Endothelial cell of umbilical vein (primary cell): ENCODE measurements at regions not wholly inside any gene's neighbourhood (a gene's known extent, or its start where the extent isn't known, plus 50 kb on each side); places are given as distances from the start of the nearest gene placed in this dataset.

Experiments used
- BruUV-seq: library from RNA; stranded (reverse); fragments of 400-500 nt; replicated peaks from 2 replicates; lab custom pipeline; 2021; lab: Mats Ljungman, UMichigan
- CTCF ChIA-PET: fragments of 300-600, 350-600 bp; sonication (Branson Sonifier 250); formaldehyde crosslinking; loops from one replicate; lab custom pipeline; 2021; ENCODE audit warnings: antibody characterized with exemption, inconsistent platforms; lab: Charles Lee
- POLR2A ChIA-PET: fragments of 300-600, 350-600 bp; sonication (Branson Sonifier 250); formaldehyde crosslinking; loops from one replicate; lab custom pipeline; 2021; ENCODE audit warnings: antibody characterized with exemption, inconsistent platforms; lab: Charles Lee
- DNase-seq: peaks from one replicate; pipeline ENCODE4 v3.0.0-alpha.2; 2011; ENCODE audit warnings: low read depth, low spot score
- FAIRE-seq: peaks from 2 replicates; lab custom pipeline; 2011; peaks lifted over from hg19 to GRCh38; lab: Jason Lieb, UNC
- H2AFZ ChIP-seq: 2 replicates; pipeline ENCODE4 v1.6.0; 2012; ENCODE audit warnings: low read depth, low read length, control low read depth, inconsistent platforms
- H3K27ac ChIP-seq: 2 replicates; pipeline ENCODE4 v1.5.1; 2011; ENCODE audit warnings: low read depth, mild to moderate bottlenecking, control low read depth, low read length, moderate library complexity; ENCODE audit not compliant: insufficient read depth
- H3K27me3 ChIP-seq, 2 experiments: 2 replicates each; pipeline versions ENCODE4 v1.6.0 to v1.6.1; 2011; ENCODE audit warnings: low read length in 2 of 2, mixed read lengths in 1 of 2; ENCODE audit not compliant: control insufficient read depth in 2 of 2, insufficient read depth in 2 of 2
- H3K36me3 ChIP-seq, 2 experiments: 2 replicates in 1 of 2; 3 replicates in 1 of 2; pipeline ENCODE4 v1.5.1; 2011; ENCODE audit warnings: low read length in 2 of 2, mild to moderate bottlenecking in 1 of 2, moderate library complexity in 1 of 2; ENCODE audit not compliant: control insufficient read depth in 2 of 2, insufficient read depth in 2 of 2; ENCODE audit errors: extremely low read depth in 1 of 2
- H3K4me1 ChIP-seq: 3 replicates; pipeline ENCODE4 v1.5.1; 2011; ENCODE audit warnings: mild to moderate bottlenecking, low read length; ENCODE audit not compliant: control insufficient read depth, insufficient read depth; ENCODE audit errors: extremely low read depth
- H3K4me2 ChIP-seq: 2 replicates; pipeline ENCODE4 v1.6.1; 2011; ENCODE audit warnings: low read length, control low read depth, mixed read lengths; ENCODE audit not compliant: insufficient read depth
- H3K4me3 ChIP-seq, 3 experiments: fragments of 200-600 bp in 1 of 3; sonication (generic), shearing (Covaris generic) in 1 of 3; replicated peaks in 1 of 3; 2 replicates each; pipeline ENCODE4 v1.5.1; 2011 to 2016; ENCODE audit warnings: control low read depth in 3 of 3, low read length in 3 of 3, mild to moderate bottlenecking in 2 of 3, inconsistent platforms in 1 of 3, low read depth in 1 of 3, moderate library complexity in 1 of 3; ENCODE audit not compliant: insufficient read depth in 1 of 3
- H3K79me2 ChIP-seq: 2 replicates; pipeline ENCODE4 v1.6.0; 2012; ENCODE audit warnings: low read length, inconsistent platforms; ENCODE audit not compliant: control insufficient read depth, insufficient read depth
- H3K9ac ChIP-seq: replicated peaks from 2 replicates; pipeline ENCODE3; 2011; ENCODE audit warnings: low read length, control low read depth; ENCODE audit not compliant: insufficient read depth; ENCODE audit errors: extremely low read depth
- H3K9me1 ChIP-seq: replicated peaks from 3 replicates; pipeline ENCODE4 v1.6.0; 2011; ENCODE audit warnings: mild to moderate bottlenecking, low read length; ENCODE audit not compliant: control insufficient read depth, insufficient read depth; ENCODE audit errors: extremely low read depth
- H3K9me3 ChIP-seq: replicated peaks from 2 replicates; pipeline ENCODE4 v1.5.1; 2012; ENCODE audit warnings: low read length, inconsistent platforms; ENCODE audit not compliant: control insufficient read depth, insufficient read depth
- H4K20me1 ChIP-seq: replicated peaks from 2 replicates; pipeline ENCODE3; 2011; ENCODE audit warnings: mild to moderate bottlenecking, low read length; ENCODE audit not compliant: control insufficient read depth, insufficient read depth; ENCODE audit errors: extremely low read depth
- CTCF ChIP-seq, 2 donors: IDR thresholded peaks; 1 replicate in 1 of 2; 2 replicates in 1 of 2; pipeline ENCODE4 v1.5.1; 2011; ENCODE audit warnings: low read length in 2 of 2, mild to moderate bottlenecking in 2 of 2, moderate library complexity in 2 of 2, control low read depth in 1 of 2, inconsistent platforms in 1 of 2, low read depth in 1 of 2; ENCODE audit not compliant: insufficient read depth in 1 of 2; ENCODE audit errors: extremely low read depth in 1 of 2
- EZH2 ChIP-seq: IDR thresholded peaks from 2 replicates; pipeline ENCODE4 v1.6.1; 2012; ENCODE audit warnings: borderline replicate concordance, low read depth, mild to moderate bottlenecking, moderate library complexity, low read length, inconsistent platforms; ENCODE audit not compliant: severe bottlenecking
- FOS ChIP-seq: IDR thresholded peaks from 2 replicates; pipeline ENCODE4 v1.6.1; 2011; ENCODE audit warnings: mild to moderate bottlenecking, low read length, moderate library complexity, borderline replicate concordance; ENCODE audit not compliant: insufficient read depth
- GATA2 ChIP-seq: IDR thresholded peaks from 2 replicates; pipeline ENCODE4 v1.7.0; 2011; ENCODE audit warnings: low read depth, mild to moderate bottlenecking, moderate library complexity, mixed read lengths, low read length; ENCODE audit not compliant: insufficient read length, insufficient read depth
- JUN ChIP-seq: IDR thresholded peaks from 2 replicates; pipeline ENCODE4 v1.6.1; 2011; ENCODE audit warnings: borderline replicate concordance, low read depth; ENCODE audit not compliant: insufficient read length, insufficient read depth
- MAX ChIP-seq: IDR thresholded peaks from 2 replicates; pipeline ENCODE4 v1.6.1; 2011; ENCODE audit not compliant: insufficient read depth, insufficient read length
- MYC ChIP-seq: IDR thresholded peaks from one replicate; pipeline ENCODE4 v1.6.1; 2011; ENCODE audit warnings: mild to moderate bottlenecking, low read depth, low read length
- POLR2A ChIP-seq: IDR thresholded peaks from 2 replicates; pipeline ENCODE4 v1.6.1; 2012; ENCODE audit warnings: low read depth, mild to moderate bottlenecking, control low read depth, low read length
- dilution Hi-C: fragments of 300-500 bp; cut with MboI; formaldehyde crosslinking; loops from one replicate; pipeline ENCODE4 v1.15.0; 2019; ENCODE audit warnings: low sequenced_read_pairs; ENCODE audit not compliant: extremely low pct_ligation_motif_present
- intact Hi-C: fragments of 100-400 bp; cut with micrococcal nuclease; formaldehyde crosslinking; loops from one replicate; pipeline ENCODE4 v1.10.0; 2022

- TF ChIP-seq EZH2 (no peak), FOS (no peak), CTCF (IDR thresholded peaks at IDR 0.05; ENCODE audit: extremely low read depth in 1 of 2, insufficient read depth in 1 of 2, low read depth in 1 of 2, low read length in 2 of 2) (no peak), JUN (no peak), POLR2A (no peak), MAX (no peak), MYC (no peak), GATA2 (no peak)
- no peak overlapping the region for H2AFZ ChIP-seq
- DNase-seq (no peak), FAIRE-seq (no peak)
- dilution Hi-C loops (no loop called here), intact Hi-C loops (no loop called here)
- H3K9me1 ChIP-seq, result no peaks in the 10 kb centered on the region
- H3K4me1 ChIP-seq, result no peaks in the 10 kb centered on the region
- no peaks in the 10 kb centered on the region for H3K36me3 ChIP-seq
- H3K27ac ChIP-seq, result no peak overlapping the region
- ChIA-PET POLR2A (no interaction called here), CTCF (no interaction called here)
- H4K20me1 ChIP-seq, result no peaks in the 10 kb centered on the region
- no peak overlapping the region for H3K9ac ChIP-seq
- no peak overlapping the region for H3K4me2 ChIP-seq
- H3K9me3 ChIP-seq, result no peaks in the 10 kb centered on the region
- H3K27me3 ChIP-seq, result no peaks in the 10 kb centered on the region
- no peaks in the 10 kb centered on the region for H3K79me2 ChIP-seq
- BruUV-seq, result no TSS peak
- no peak overlapping the region for H3K4me3 ChIP-seq
Measured at GRCh38 chr5:12902611-12903010, 998.4 kb upstream of the CTNND2 start.
